ENCODE measurements at regions not wholly inside any gene's neighbourhood (a gene's known extent, or its start where the extent isn't known, plus 50 kb on each side); places are given as distances from the start of the nearest gene placed in this dataset.

GRCh38 chr4:46653842-46654241, 255.2 kb downstream of the COX7B2 start:
- Histone ChIP-seq H3K9me2 (ENCODE audit: insufficient read depth, low read length) (no peaks in the 10 kb centered on the region), H3K9me3 (ENCODE audit: low read length) (no peaks in the 10 kb centered on the region), H3K9ac (ENCODE audit: low read length) (no peak overlapping the region), H3K27ac (ENCODE audit: low read length) (no peak overlapping the region), H3K4me3 (ENCODE audit: low read length) (no peak overlapping the region), H4K20me1 (ENCODE audit: insufficient read depth) (no peaks in the 10 kb centered on the region), H3K4me2 (ENCODE audit: low read length) (no peak overlapping the region), H2AFZ (ENCODE audit: low read depth, low read length) (no peak overlapping the region), H3K79me2 (replicated peaks; ENCODE audit: insufficient read depth, low read length) (no peaks in the 10 kb centered on the region), H3K36me3 (ENCODE audit: insufficient read depth, low read length) (no peaks in the 10 kb centered on the region), H3K27me3 (ENCODE audit: insufficient read depth, low read depth, low read length) (no peaks in the 10 kb centered on the region), H3F3A (ENCODE audit: insufficient read depth, low read length, poor library complexity, severe bottlenecking) (no peaks in the 10 kb centered on the region)
- TF ChIP-seq EZH2 (IDR thresholded peaks at IDR 0.05; ENCODE audit: borderline replicate concordance, insufficient read depth, low read length, poor library complexity, severe bottlenecking), result no peak
- no peak for TF ChIP-seq POLR2AphosphoS5 (IDR thresholded peaks at IDR 0.05)
- TF ChIP-seq TAF1 (IDR thresholded peaks at IDR 0.05; ENCODE audit: low read depth), result no peak
- TF ChIP-seq MXI1 (conservative IDR thresholded peaks at IDR 0.05; ENCODE audit: poor library complexity, severe bottlenecking), result no peak
- TF ChIP-seq RAD21 (conservative IDR thresholded peaks at IDR 0.05), result no peak
- TF ChIP-seq SMC3 (conservative IDR thresholded peaks at IDR 0.05; ENCODE audit: poor library complexity), result no peak
- no peak for TF ChIP-seq EP300 (conservative IDR thresholded peaks at IDR 0.05; ENCODE audit: poor library complexity, severe bottlenecking)
- no peak for TF ChIP-seq CTCF (IDR thresholded peaks at IDR 0.05; ENCODE audit: poor library complexity, severe bottlenecking)
- no peak for TF ChIP-seq REST (IDR thresholded peaks at IDR 0.05; ENCODE audit: borderline replicate concordance)

GRCh38 chr4:46649390-46649789, 259.5 kb upstream of the GABRA2 start:
- no peaks in the 10 kb centered on the region for H3K9me3 ChIP-seq (ENCODE audit: low read length)
- no peaks in the 10 kb centered on the region for H4K20me1 ChIP-seq (ENCODE audit: insufficient read depth)
- H3K9me2 ChIP-seq (ENCODE audit: insufficient read depth, low read length), result no peaks in the 10 kb centered on the region
- H3K36me3 ChIP-seq (ENCODE audit: insufficient read depth, low read length), result no peaks in the 10 kb centered on the region
- no peak overlapping the region for H3K27ac ChIP-seq (ENCODE audit: low read length)
- H3K9ac ChIP-seq (ENCODE audit: low read length), result no peak overlapping the region
- no peak overlapping the region for H3K4me3 ChIP-seq (ENCODE audit: low read length)
- no peaks in the 10 kb centered on the region for H3K79me2 ChIP-seq (replicated peaks; ENCODE audit: insufficient read depth, low read length)
- H3K27me3 ChIP-seq (ENCODE audit: insufficient read depth, low read depth, low read length), result no peaks in the 10 kb centered on the region
- H2AFZ ChIP-seq (ENCODE audit: low read depth, low read length), result no peak overlapping the region
- TF ChIP-seq SMC3 (conservative IDR thresholded peaks at IDR 0.05; ENCODE audit: poor library complexity) (no peak), REST (IDR thresholded peaks at IDR 0.05; ENCODE audit: borderline replicate concordance) (no peak), MXI1 (conservative IDR thresholded peaks at IDR 0.05; ENCODE audit: poor library complexity, severe bottlenecking) (no peak), RAD21 (conservative IDR thresholded peaks at IDR 0.05) (no peak), EP300 (conservative IDR thresholded peaks at IDR 0.05; ENCODE audit: poor library complexity, severe bottlenecking) (no peak), EZH2 (IDR thresholded peaks at IDR 0.05; ENCODE audit: borderline replicate concordance, insufficient read depth, low read length, poor library complexity, severe bottlenecking) (no peak)
- H3F3A ChIP-seq (ENCODE audit: insufficient read depth, low read length, poor library complexity, severe bottlenecking), result no peaks in the 10 kb centered on the region
- no peak overlapping the region for H3K4me2 ChIP-seq (ENCODE audit: low read length)
